HG02798 (cell line): ENCODE measurements at regions not wholly inside any gene's neighbourhood (a gene's known extent, or its start where the extent isn't known, plus 50 kb on each side); places are given as distances from the start of the nearest gene placed in this dataset.
A peak's percentile ranks its signal among the peaks of the same experiment; 100 is the strongest.
"Not testable (repeated sequence)": the region's sequence is repeated elsewhere in the genome, so short reads cannot be mapped to it uniquely, and the experiment has no call there.

Experiments used
- ATAC-seq: cut with Tn5 transposase; IDR thresholded peaks from one replicate; pipeline ENCODE4 v1.9.1; 2021; ENCODE audit warnings: mild to moderate bottlenecking; ENCODE audit not compliant: unreplicated experiment, poor library complexity

DNA sequence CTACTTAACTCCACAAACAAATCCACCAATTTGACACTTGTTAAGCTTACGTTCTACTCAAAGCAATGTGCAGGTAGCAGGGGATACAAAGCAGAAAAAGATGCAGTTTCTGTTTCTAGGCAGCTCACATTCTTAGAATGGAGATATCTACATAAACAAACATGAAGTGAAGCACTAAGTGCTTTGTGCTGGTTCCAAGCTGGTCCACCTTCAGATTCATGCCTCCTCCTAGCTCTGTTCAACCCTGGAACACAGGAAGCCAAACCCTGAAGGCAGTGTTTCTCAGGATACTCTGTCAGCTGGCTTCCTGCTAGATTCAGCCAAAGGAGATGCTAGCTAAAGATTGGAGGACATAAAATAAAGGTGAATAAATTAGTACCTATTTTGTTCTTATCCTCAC, 55.3 kb upstream of the NOL4 start:
- ATAC-seq, result no peak

- ATAC-seq, result no peak
These were observed 55.9 kb upstream of the NOL4 start for GRCh38 chr18:34280653-34281052.

DNA sequence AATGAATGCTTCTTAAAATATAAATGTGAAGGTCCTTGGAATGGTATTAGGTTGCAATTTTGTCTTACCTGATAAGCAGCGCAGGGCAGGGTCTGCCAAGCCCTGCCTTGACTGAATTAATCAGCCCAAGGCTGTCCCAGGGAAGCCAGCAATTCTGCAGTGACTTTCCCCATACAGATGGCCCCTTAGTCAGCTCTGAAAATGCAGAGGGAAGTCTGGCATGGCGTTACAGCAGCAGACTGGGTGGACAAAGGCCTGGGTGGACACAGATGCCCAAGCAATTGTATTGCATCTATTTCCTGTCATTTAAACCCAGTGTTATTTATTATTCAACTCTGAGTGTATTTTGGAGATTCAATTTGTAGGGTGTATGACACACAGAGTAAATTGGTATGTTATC, 56.6 kb upstream of the NOL4 start:
- ATAC-seq, result no peak

DNA sequence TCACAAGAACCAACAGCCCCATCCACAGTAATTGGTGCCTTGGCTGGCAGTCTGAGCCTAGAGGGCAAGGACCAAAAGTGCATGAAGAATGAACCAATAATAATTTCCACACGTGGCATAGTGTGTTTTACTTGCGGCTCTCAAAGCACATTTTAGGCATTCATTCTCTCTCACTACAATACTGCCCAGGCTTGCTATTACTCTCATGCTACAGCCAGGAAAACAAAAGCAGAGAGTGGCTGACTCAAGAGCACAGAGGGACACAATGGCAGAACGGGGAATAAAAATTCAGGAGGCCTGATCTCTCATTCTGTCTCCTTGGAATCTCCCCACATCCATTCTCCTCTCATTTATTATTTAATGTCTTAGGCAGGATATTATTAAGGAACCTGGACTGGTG, 57.0 kb upstream of the NOL4 start:
- no peak for ATAC-seq

DNA sequence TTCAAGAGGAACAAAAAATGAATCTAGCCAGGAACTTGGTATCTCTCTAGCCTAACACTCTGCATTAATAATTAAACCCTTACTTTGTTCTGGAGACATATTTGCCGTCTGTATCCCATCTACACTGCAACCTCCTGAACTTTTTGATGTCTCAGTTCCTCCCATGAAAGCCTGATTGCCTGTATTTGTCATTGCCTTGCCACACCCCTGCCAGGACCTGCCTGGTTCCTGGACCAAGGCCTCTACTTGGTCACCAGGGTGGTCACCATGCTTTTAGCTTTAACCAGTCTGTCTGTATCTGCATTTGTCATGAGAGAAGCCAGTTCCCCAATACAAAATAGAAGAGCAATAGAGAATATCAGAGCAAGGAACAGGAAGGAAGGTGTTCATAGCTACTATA, 58.8 kb upstream of the NOL4 start:
- ATAC-seq, result no peak

DNA sequence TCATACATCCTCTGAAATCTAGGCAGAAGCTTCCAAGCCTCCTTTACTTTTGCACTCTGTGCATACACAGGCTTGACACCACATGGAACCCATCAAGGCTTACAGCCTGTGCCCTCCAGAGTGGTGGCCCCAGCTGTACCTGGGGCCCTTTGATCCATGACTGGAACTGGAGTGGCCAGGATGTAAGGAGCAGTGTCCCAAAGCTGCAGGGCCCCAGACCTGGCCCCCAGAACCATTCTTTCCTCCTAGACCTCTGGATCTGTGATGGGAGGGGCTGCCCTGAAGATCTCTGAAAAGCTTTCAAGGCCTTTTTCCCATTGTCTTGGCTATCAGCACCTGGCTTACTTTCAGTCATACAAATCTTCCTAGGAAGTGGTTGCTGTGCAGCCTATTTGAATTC, 63.1 kb upstream of the NOL4 start:
- no peak for ATAC-seq

- ATAC-seq, result no peak
These were observed 67.9 kb upstream of the NOL4 start for GRCh38 chr18:34292594-34292993.

- no peak for ATAC-seq
These were observed 72.6 kb upstream of the NOL4 start for GRCh38 chr18:34297287-34297686.

- no peak for ATAC-seq
These were observed 75.1 kb upstream of the NOL4 start for GRCh38 chr18:34299828-34300227.

DNA sequence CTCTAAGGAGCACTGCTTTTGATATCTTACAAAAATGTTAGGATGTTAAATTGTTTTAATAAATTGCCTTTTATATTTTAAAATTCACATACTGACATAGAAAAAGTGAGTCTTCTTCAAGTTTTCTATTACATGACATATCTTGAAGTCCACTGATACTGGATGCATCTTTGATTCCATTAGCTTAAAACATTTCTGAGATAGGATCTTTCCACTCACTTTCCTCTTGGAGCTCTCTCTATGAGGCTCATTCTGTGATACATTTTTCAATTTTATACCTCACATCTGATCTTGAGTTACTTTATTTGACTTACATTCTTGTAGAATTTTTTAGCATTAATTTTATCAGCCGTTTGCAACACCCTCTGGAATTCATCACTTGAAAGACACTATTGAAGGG, 86.8 kb upstream of the NOL4 start:
- ATAC-seq, result no peak

DNA sequence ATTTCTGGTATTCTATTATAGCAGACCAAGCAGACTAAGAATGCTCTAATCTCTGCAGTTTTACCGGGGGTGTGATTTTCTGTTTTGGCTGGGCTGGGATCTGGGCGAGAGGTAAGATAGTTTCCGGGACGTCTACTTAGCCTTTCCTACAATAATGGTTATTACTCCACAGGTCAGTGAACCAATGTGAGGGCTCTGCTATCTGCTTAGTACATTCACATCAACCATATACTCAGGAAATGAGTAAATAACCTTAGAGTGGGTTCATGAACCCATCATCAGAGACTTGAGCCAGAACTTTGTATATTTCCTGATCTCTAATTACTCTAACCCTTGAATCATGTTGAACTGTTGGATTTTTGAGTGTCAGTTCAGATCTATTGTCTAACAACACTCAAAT, 90.1 kb upstream of the NOL4 start:
- no peak for ATAC-seq

DNA sequence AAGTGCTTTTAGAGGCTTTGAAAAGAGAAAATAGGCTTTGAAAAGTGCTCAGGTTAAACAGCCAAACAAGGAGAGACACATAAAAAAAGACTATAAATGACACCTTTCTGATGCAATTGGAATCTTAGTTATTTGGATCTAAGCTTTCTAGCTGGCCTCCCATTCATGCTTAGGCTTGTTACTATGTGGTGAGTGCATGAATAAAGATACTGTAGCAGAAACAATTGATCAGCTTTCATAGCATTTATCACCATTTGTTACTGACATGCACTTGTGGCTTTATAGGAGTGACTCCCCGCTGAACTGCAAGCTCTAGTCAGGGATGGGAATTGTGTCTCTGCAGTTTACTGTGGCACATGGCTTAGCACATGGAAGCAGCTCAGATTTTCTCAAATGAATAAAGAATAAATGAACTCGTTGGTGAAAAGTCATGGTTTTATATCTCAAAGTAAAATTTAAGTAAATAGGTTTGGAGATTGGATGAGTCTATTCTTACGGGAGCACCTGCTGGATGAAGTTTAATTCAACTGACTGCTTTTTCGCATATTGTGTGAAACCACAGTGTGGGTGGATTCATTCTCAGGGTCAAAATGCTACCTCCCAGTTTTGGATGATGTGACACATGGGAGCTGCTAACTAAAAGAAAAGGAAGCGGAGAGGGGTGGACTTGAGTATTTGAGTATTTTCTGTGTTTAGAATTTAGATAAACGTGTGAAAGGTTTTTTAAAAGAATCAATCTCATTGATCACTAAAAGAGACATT, 91.1 kb upstream of the NOL4 start:
- no peak for ATAC-seq

DNA sequence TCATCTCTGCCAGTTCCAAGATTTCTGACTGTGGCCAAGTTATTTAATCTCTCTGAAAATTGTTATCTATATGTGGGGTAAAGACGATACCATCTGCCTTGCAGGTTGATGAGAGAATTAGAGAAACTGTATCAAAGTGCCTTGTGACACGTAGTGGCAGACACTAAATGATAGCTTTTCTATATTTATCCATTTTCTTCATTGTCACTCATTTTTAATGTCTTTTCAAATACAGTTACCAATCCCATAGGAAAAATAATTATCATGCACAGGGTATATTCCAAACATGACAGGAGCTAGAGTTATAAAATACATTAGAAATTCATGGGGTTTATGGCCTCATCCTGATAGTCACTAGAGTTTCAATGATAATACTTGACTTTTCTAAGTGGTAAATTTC, 95.6 kb upstream of the NOL4 start:
- ATAC-seq, result no peak

DNA sequence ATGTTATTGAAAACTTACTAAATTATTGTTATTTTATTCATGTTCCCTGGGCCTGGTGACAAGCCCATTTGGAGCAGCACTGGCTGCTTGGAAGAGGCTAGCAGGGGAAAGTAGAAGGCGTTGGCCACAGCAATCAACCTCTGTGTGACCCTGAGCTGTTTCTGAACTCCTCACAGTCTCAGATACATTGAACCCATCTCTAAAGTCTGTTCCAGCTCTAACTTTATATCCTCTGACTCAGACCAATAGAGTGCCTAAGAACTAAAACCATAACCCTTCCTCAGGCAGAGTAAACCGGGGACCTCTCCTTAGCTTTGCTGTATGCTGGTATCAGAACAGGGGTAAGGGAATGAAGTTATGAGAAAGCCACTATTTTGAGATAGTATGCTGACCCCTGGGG, 96.4 kb upstream of the NOL4 start:
- ATAC-seq, result peak; percentile 80

GRCh38 chr18:34322365-34323289, 97.9 kb upstream of the NOL4 start:
- ATAC-seq, result peak; percentile 66

DNA sequence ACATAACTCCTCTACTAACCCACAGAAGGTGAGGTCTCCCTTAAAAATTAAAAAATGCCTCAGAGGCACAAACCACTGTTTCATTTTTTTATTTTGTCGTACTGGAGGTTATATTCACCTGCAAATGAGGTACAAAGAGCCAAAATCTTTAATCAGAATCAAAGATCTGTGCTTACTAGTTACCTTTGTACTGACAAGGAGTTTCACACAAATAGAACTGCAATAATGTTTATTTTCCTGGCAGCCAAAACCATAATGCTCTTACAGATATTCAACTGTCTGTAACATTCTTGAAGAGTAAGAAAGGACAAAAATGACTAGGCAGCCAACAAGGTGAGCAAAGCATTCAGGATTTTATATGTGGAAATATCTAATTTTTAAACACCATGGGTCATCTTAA, 105.1 kb upstream of the NOL4 start:
- no peak for ATAC-seq

- ATAC-seq, result no peak
These were observed 105.6 kb upstream of the NOL4 start for GRCh38 chr18:34330308-34330707.

- ATAC-seq, result not testable (repeated sequence)
These were observed 106.2 kb upstream of the NOL4 start for GRCh38 chr18:34330907-34331306.

DNA sequence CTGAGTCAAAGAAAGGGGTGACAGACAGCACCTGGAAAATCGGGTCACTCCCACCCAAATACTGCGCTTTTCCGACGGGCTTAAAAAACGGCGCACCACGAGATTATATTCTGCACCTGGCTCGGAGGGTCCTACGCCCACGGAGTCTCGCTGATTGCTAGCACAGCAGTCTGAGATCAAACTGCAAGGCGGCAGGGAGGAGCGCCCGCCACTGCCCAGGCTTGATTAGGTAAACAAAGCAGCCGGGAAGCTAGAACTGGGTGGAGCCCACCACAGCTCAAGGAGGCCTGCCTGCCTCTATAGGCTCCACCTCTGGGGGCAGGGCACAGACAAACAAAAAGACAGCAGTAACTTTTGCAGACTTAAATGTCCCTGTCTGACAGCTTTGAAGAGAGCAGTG, 106.6 kb upstream of the NOL4 start:
- not testable (repeated sequence) for ATAC-seq

GRCh38 chr18:34339155-34339554, 114.4 kb upstream of the NOL4 start:
- no peak for ATAC-seq

GRCh38 chr18:34342960-34343359, 118.2 kb upstream of the NOL4 start:
- ATAC-seq, result no peak

- no peak for ATAC-seq
These were observed 121.0 kb upstream of the NOL4 start for GRCh38 chr18:34345738-34346137.
